Fibroblast of mammary gland (primary cell): ENCODE measurements at regions not wholly inside any gene's neighbourhood (a gene's known extent, or its start where the extent isn't known, plus 50 kb on each side); places are given as distances from the start of the nearest gene placed in this dataset.

Source experiments
- DNase-seq: peaks from one replicate; pipeline ENCODE4 v3.0.0-alpha.2; 2010; ENCODE audit warnings: low read depth
- H3K4me3 ChIP-seq: 2 replicates; pipeline ENCODE4 v1.5.1; 2011; ENCODE audit warnings: low read depth, mild to moderate bottlenecking, low read length, moderate library complexity; ENCODE audit not compliant: control insufficient read depth
- TF ChIP-seq, protein P1 (sequence below): conservative IDR thresholded peaks from 2 replicates; pipeline ENCODE4 v1.5.1; 2011; ENCODE audit warnings: low read depth, low read length, inconsistent platforms; ENCODE audit not compliant: control insufficient read depth, insufficient read depth

DNA sequence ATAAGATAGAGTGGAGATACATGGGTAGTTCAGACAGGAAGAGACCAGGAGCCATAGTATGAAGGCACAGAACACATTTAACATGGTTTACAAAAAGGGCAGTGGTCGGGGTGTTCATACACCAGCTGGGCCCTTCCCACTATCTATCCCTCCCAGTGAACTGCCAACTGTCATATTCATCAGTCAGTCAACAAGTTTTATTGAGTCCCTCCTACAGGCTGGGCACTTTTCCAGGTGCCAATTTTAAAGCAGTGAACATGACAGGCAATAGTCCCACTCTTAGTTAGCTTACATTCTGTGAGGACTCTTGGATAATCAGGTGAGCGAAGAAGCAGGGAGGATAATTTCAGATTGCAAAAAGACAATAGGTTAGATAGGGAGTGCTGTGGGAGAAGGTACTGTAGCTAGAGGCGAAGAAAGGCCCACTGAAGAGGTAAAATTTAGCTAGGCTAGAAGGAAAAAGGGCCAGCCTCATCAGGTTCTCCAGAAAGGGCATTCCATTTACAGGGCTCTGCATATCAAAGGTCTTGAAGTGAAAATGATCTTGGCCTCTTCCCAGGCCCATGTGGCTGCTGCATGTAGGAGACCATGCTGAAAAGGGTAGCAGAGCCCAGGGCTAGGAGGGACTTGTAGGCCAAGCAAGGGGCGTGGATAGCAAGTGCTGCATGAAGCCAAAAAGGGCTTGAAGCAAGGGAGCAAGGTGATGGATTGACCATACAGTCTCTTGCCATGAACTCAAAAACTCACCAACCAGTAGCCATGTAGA, 274.7 kb upstream of the SNX7 start:
- H3K4me3 ChIP-seq, result no peak overlapping the region
- DNase-seq, result no peak
- TF ChIP-seq, protein P1, sequence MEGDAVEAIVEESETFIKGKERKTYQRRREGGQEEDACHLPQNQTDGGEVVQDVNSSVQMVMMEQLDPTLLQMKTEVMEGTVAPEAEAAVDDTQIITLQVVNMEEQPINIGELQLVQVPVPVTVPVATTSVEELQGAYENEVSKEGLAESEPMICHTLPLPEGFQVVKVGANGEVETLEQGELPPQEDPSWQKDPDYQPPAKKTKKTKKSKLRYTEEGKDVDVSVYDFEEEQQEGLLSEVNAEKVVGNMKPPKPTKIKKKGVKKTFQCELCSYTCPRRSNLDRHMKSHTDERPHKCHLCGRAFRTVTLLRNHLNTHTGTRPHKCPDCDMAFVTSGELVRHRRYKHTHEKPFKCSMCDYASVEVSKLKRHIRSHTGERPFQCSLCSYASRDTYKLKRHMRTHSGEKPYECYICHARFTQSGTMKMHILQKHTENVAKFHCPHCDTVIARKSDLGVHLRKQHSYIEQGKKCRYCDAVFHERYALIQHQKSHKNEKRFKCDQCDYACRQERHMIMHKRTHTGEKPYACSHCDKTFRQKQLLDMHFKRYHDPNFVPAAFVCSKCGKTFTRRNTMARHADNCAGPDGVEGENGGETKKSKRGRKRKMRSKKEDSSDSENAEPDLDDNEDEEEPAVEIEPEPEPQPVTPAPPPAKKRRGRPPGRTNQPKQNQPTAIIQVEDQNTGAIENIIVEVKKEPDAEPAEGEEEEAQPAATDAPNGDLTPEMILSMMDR, result no peak

DNA sequence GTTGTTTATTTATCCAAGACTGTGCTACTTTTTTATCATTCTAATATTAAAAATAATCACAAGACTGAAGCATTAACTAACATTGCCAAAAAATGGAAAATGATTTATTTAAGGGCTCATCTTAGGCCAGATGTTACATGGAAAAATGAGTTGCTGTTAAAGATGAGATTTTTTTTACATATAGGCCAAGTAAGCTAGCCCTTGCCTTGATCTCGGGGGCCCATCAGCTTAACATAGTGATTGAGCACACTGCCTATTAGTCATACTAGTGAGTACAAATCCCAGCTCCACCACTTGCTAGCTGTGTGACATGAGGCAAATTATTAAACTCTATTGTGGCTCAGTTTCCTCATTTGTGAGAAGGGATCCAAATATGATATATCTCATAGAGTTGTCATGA, 275.9 kb upstream of the SNX7 start:
- TF ChIP-seq, protein P1, result no peak
- peak; percentile 33 for DNase-seq
- no peak overlapping the region for H3K4me3 ChIP-seq

DNA sequence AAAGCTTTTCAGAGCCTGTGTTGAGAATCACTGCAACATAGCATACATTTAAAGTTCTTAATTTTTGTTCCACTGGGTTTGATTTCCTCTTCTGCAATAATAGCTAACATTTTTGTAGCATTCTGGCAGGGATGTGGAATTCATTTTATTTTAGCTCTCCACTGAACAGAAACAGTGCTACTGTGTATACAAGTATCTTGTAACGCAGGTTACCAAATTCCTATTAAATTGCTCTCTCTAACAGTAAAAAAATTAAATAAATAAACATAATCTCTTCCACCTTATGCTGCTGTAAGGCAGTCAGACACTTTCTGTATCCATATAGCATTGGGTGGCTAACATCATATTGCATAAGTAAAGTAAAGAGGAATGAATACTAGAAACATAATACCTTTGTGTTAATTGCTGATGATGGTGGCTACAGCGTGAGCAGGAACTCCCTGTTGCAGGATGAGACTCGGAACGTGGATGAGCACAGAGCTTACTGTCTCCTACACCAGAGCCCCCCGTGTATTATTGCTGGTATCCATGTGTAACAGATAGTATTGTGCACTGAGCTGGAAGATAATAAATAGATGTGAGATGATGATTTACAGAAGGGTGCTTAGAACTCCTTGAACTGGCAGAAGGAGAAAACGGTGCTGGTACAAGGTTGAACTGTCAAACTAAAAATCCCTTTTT, 276.9 kb upstream of the SNX7 start:
- no peak for DNase-seq
- TF ChIP-seq, protein P1, result no peak
- no peak overlapping the region for H3K4me3 ChIP-seq

DNA sequence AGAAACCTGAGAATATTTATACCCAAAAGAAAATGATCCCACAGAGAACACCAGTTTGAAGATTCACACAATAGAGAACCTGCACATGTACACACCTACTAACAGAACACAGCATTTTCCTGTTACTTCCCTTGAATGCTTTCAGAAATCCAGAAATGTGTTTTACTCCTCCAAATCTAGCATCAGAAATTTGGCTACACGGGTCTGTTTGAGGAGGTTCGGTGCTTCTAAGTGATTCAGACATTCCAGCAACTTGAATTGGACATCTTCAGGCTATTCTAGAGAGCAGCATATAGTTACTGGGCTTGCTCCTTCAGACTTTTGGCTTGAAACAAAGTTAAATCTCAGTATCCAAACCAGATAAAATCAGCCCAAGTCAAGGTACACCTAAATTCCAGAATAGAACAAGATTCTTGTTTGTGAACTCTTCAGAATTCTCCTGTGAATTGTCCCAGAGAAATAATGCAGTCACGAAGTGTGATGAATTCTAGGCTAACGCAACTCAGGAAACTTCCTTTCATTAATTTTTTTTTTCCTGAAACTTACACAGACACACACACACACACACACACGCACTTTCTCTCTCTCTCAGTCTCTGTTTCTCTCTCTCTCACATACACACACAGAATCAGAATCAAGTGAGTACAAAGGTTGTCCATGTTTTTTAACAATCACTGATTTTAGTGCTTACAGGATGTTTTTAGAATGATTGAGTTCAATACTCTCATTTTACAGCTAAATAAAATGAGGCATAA, 278.4 kb upstream of the SNX7 start:
- no peak overlapping the region for H3K4me3 ChIP-seq
- DNase-seq, result no peak
- TF ChIP-seq, protein P1, result no peak

DNA sequence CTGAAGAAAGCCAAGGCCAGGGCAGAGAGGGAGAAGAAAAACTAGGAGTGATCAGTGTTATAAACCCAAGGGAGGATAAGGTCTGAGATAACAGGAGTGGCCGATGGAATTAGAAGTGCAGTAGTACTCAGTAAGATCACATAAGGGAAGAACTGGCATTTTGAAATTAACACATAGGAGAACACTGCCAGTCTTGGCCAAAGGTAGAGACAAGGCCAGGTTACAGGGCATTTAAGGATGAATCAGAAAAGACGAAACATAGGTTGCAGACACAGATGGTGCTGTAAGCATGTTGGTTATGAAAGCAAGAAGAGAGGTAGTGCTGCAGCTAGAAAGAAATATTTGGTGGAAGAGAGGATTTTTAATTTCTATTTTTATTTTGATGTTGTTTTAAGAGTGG, 278.9 kb upstream of the SNX7 start:
- TF ChIP-seq, protein P1, result no peak
- no peak for DNase-seq
- no peak overlapping the region for H3K4me3 ChIP-seq

DNA sequence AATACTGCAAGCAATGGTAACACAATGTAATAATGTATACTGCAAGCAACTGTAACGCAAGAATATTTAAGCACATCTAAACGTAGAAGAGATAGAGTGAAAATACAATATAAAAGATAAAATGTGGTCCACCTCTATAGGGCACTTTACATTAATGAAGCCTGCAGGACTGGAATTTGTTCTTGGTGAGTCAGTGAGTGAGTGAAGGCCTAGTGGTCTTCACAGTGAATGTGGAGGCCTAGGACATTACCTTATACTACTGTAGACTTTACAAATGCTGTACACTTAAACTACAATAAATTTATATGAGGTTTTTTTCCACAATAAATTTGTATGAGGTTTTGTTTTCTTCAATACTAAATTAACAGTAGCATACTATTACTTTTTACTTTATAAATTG, 287.4 kb upstream of the SNX7 start:
- no peak for DNase-seq
- H3K4me3 ChIP-seq, result no peak overlapping the region
- TF ChIP-seq, protein P1, result no peak
